Hematopoietic multipotent progenitor cell treated with erythropoietin and hydrocortisone succinate and interleukin-3 and kit ligand, for 8 days (in vitro differentiated cells): ENCODE measurements at regions not wholly inside any gene's neighbourhood (a gene's known extent, or its start where the extent isn't known, plus 50 kb on each side); places are given as distances from the start of the nearest gene placed in this dataset.

Source experiments
- DNase-seq: peaks from one replicate; pipeline ENCODE4 v3.0.0-alpha.2; 2015

DNA sequence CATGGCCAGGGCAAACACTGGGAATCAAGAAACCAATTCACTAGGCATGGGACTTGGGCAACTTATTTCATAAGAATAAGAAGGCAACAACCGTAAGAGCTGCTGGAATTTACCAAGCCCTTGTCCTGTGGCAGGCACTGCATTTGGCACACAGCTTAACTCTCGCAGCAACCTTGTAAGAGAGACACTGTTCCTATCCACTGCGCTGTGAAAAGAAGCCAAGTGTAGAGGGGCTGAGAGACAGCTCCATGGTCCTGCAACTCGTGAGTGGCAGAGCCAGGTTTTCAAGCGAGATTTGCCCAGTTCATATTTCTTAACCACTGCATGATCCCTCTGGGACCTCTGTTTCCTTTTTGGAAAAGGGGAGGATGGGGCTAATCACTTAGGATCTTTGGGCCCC, 129.3 kb upstream of the STC2 start:
- DNase-seq: no peak

DNA sequence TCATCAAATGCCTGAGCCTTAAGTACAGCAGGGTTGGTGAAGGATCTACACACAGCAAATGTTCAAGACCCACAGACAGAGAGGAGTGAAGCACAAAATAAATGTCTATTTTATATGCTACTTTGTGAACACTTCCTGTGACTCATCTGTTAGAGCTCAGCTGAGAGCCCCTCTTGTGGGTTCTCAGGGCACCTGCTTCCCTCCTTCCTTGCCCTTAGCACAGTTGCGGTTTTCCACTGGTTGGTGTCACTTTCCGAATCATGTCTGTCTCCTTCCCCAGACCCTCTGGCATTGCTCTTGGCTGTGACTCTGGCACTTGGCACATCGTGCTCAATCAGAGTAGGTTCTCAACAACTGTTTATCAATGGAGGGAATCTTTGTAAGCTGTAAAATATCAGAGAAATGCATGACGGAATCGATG, 128.5 kb upstream of the STC2 start:
- DNase-seq: no peak

DNA sequence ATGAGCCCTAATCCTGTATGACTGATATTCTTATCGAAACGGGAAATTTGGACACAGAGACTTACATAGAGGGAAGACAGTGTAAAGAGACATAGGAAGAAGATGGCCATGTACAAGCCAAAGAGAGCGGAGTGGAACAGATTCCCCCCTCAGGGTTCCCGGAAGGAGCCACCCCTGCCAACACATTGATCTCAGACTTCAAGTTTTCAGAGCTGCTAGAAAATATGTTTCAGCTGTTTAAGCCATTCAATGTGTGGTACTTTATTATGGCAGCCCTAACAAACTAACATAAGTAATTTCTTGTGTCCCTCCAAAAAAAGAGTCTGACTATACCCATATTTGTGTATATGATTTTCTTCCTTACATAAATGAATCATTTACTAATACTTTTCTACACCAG, 128.0 kb upstream of the STC2 start:
- no peak for DNase-seq

DNA sequence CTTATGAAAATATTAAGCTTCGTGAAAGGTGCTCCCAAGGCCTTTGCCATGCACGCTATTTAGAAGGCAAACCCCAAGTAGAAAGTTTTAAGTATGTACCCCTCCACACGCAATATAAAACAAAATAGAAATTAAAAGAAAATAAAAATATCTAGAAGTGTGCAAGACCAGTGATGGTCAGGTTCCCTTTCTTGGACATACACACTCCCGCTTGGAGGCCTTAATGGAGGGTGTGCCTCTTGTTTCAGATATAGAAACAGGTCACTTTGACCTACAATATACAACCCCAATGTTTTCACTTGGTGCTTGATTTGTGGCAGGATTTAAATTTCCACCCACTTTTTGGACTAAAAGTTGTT, 127.4 kb upstream of the STC2 start:
- DNase-seq: no peak

DNA sequence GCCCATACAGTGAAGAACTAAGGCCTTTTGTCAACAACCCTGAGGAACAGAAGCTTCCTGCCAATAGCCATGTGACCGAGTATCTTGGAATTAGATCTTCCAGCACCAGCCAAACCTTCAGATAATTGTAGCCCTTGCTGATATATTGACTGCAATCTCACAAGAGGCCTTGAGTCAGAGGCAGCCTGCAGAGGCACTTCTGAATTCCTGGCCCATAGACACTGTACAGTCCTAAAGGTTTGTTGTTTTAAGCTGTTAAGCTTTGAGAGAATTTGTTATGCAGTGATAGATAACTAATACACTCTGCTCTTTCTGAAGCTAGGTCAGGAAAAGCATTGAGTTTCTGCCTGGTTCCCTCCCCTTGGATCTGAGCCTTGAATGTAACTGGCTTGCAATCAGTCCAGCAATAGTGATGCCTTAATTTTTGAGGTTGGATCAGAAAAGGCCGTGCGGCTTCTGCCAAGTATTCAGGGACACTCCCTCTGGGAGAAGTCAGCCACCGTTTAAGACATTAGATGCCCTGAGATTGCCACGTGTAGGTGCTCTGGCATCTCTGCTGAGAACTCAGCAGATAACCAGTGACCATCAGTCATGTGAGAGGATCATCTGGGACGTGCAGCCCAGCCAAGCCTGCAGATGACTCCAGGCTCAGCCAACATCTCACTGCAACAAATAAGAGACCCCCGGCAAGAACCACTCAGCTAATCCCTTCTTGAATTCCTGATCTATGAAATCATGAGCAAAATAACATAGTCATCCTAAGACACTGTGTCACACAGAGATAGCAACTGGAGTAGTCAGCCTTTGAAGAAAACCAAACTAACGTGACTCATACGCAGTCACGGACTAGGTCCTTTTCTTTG, 126.8 kb upstream of the STC2 start:
- DNase-seq: no peak

DNA sequence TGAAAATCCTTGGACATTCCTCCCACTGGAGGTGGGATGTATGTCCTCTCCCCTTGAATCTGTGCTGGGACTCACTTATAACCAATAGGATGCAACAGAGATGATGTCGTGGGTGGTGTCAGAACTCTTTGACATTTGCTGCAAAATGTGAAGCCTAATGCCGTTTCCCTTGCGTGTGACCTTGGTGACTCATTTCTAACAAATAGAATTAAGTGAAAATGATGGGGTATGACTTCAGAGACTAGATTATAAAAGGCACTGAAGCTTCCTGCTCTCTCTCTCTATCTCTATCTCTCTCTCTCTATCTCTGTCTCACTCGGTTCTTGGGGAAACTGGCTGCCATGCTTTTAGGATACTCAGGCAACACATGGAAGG, 126.1 kb upstream of the STC2 start:
- no peak for DNase-seq

DNA sequence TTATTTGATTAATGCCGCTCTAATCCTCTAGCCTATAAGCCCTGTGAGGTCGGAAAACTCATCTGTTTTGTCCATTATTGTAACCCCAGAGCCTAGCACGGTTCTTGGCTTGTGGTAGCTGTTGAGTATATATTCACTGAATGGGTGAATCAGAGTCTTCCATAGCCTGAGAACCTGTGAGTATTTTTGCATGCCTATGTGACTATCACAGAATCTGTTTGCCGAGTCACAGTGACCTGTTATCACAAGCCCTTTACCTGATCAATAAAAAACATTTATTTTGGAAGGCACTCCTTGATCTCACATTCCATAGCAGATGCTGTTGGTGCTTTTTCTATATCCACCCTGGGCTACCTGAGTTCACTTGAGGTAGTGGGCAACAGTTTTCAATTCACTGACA, 125.0 kb upstream of the STC2 start:
- DNase-seq: no peak

DNA sequence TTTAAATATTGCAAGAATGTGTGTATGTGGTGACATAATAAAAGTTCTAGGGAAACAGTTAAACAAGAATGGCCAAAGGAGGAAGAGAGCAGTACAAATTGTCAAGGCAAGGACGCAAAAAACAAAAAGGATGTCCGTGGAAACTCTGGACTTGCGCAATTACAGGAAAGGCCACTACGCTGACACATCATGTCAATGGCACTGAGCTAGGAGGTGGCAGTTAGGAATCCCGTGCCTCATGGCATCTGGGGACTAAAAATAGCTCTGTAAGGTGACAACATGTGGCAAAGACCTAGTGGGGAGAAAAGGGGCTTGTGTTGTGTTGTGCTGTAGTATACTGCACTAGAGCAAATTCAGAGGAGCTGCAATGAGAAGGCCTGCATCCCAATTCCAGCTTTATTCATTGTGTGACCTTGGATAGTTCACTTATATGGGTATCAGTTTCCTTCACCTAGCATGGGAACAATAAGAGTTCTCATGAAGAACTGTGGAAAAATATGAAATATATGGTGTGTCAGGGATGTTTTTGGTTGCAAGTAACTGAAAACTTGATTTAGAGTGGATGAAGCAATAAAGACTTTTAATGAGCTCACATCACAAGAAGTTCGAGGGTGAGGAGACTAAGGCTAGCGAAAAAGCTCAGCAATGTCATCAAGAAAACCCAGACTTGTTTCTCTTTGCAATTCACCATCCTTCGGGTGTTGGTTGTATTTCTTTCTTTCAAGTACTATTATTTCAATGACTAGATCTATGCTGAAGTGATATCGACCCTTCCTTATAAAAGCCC, 124.1 kb upstream of the STC2 start:
- DNase-seq: no peak

DNA sequence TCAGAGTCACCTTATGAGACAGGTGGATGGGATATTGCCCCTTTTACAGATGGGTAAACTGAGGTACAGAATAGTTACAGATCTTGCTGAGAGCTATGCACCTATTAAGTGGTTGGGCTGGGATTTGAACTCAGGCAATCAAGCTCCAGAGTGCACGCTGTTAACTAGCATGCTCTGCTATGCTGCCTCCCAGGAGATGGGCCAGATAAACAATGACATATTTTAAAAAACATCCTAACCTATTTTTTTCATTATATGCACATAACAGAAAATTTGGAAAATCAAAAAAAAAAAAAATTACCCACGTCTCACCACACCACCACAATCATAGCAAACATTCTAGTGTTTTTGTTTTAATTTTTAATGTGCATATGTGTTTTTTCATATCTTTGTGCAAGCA, 123.4 kb upstream of the STC2 start:
- DNase-seq: no peak

DNA sequence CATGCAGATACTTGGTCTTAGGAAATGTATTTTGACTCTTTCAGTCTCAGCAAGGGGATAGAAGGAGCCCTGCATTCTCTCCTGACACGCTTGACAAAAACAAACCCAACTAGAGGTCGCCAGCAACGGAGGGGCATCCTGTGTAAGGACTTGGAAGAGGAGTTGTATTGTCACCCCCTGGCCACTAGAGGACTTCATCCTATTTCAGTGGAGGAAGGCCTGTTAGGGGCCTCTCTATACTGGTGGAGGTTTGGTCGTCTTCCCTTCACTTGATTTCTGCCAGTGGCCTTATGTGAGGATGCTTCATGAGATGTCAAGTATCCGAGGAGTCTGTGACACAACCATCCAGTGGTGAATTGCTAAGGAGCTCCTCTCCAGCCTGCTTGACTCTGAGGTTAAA, 122.8 kb upstream of the STC2 start:
- peak; percentile 21 for DNase-seq

DNA sequence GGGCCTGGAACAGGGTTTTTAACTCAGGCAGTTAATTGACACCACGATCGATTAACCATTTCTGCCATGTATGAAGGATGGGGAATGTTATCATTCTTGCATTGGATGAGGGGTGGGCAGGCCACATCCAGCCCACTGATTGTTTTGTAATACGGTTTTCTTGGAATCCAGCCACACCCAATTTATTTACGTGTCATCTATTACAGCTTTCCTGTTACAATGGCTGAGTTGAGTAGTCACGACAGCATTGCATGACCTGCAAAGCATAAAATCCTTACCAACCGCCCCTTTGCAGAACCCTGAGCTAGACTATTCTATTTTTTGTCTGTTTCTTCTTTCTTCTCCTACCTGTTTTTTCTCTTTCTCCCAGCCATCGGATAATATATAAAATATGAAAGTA, 122.0 kb upstream of the STC2 start:
- DNase-seq: no peak

DNA sequence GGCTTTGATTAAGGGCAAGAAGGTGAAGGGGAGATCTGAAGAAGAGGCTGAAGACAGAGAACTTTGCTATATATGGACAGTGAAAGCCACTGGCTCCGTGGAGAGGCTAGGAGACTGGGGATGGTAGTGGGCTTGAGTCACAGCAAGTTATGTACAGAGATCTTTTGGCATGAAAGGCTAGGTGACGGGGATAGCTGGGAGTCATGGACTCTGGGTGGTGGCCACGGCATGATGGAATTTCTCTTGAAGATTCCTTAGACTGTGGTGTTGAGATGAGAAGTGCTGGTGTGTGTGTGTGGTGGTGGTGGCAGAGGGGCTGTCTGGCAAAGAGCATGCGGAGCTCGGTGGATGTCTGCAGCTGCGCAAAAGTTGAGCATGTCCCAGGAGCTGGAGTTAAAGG, 120.6 kb upstream of the STC2 start:
- no peak for DNase-seq

DNA sequence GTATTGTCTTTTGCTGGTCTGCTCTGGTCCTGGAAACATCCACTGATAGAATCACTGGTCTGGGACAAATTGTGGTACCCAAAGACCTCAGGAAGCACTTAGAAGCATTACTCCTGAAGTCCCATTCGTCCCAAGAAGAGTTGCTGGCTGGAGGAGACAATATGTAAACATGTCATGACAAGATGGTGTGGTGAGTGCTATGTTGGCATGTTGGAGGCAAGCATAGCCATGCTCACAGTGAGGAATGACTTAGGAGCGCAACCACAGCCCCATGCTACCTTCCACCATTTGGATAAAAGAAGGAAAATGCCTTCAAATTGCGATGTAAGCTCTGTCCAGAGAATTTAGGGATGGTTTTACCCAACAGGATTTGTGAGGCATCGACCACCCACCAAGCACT, 115.8 kb upstream of the STC2 start:
- DNase-seq: no peak

DNA sequence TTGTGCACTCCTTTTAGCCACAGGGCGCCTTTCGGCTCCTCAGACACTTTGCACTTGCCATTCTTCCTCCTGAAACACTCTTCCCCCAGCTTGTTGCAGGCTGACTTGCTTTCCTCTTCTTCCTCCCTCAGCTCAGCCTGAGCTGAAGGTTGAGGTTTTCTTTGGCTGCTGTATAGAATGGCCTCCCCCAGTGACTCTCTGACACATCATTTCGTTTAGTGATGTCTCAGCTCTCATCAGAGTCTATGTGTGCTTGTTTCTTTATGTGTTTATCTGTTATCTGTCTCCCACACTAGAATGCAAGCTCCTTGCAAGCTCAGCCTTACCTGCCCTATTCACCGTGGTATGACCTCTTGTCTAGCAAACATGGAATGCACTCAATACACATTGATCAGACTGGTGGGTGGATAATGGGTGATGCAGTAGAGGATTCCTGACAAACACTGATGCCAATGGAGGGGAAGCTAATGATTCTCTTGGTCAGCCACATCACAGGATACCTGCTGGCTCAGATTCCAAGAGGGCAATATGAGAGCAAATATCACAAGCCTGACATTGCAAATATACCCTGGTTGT, 112.9 kb upstream of the STC2 start:
- no peak for DNase-seq

DNA sequence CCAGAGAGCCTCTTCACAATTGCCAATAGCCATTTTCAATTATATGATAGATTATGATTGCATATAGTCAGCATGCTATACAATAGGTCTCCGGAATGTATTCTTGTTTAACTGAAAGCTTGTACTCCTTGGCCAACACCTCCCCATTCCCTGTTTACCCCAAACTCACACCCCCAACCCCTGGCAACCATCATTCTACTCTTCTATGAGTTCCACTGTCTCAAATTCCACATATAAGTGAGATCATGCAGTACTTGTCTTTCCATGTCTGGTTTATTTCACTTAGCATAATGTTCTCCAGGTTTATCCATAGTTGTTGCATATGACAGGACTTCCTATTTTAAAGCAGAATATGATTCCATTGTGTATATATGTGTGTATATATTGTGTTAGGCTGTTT, 110.7 kb upstream of the STC2 start:
- no peak for DNase-seq

DNA sequence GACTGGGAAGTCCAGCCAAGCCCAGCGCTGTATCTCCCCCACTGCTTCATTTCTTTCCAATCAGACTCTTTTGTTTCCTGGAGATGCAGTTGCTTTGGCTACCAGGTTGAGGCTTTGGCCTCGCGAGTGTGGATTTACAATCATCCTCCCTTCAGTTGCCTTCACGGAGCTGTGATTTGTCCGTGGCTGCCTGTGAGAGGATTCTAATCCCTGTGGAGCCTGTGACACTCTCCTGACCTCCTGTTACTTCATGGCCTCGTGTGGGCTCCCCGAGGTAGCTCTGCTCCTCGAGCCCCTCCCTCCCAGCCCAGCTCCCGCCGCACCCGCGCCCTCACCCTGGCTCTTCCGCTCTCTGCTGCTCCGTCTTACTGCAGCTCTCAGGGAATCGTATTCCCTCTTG, 107.2 kb upstream of the STC2 start:
- no peak for DNase-seq

DNA sequence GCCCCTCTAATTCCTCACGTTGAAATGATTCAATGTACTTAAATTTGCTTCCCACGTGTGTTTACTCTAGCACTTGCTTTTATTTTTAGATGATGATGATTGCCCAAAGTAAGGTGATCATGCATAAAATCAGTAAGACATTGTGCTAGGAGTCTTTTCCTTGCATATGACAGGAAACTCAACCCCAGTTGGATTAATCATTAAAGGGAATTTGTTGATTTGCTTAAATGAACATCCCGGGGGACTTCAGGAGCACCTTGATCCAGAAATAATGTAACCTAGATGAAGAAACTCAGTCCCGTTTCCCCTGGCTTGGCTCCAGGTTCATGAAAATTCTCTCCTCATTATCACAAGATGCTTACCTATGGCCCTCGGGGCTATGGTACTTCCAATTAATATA, 106.1 kb upstream of the STC2 start:
- no peak for DNase-seq

DNA sequence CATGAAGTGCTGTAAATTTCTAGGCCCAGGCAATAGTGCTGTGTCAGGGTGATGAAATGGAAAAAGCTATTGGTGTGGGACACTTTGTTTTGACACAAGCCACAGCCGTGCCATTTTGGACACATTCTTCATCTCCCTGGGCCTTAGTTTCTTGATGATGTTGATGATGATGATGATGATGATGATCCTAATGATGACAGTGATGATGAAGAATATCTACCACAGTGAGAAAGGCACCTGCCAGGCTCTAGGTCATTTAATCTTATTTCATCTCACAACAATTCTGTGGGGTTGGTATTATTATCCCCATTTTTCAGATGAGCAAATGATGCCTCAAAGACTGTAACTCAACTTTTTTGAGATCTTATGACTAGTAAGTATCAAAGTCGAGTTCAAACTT, 102.2 kb upstream of the STC2 start:
- DNase-seq: no peak

DNA sequence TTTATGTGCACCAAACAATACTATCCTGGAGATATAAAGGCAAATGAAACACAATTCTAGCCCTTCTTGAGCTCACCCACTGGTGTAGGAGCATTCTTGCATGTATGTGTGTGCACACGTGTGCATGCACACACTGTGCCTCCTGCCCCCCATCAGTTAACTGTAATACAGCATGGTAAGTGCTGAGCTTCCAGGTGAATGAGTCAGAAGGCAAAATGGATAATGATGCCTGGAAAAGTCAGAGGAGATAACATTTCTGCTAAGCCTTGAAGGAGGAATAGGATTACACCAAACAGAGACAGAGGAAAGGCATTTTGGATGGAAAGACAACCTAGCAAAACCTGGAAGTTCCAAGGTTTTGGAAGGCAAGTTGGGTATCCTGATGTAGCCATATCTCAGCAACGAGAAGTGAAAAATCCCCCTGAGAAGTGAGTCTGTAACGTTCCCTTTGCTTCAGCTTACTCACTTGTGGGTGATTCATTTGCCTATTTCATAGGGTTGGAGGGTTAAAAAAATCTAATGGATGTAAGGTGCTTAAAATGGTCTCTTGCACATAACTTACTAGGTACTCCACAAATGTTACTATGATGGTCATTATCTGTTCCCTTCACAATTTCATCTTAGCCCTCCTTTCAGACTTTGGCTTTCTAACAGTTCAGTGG, 101.4 kb upstream of the STC2 start:
- no peak for DNase-seq

DNA sequence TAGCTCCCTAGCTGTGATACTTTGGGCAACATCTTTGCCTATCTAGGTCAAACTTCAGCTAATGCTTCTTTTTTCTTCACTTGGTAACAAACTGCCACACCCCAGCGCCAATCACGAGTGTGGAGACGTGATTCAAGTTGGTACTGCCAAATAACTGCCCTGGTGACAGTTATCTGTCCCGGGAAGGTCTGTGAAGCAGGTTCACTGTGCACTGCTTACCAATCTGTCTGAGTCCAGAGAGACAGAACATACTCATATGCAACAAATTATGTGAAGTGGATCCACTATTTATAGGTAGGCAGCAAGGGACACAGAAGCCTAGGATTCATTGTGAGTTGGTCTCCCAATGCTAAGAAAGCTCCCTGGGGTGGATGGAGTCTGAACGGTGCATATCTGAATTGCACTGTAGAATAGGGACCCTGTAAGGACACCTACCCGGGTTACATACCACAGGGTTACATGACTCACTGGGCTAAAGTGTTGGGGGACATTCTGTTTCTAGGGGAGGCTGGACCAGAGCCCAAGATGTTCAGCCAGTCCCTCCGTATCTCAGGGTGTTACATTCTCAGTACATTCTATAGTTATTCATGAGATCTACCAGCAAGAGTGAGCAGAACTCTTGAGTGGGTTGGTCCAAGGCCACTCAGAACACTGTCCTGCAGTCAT, 95.4 kb upstream of the STC2 start:
- DNase-seq: no peak

DNA sequence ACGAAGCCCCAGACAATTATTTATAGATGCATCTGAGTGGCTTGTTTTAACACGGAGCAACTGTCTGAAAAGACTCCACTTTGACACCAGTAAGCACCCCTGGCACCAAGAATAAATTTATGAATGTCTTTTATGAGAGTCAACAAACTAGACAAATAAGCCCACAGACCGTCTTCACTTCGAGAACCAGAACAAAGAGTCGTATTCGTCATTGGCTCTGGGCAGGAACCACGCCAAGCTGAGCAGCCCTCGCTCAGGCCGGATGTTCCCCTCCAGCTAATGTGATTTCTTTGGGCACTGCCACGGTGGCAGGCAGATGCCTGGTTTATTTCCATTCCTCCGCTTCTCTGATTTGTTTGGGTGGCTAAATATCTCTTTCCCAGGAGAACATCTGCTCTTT, 91.9 kb upstream of the STC2 start:
- DNase-seq: no peak

DNA sequence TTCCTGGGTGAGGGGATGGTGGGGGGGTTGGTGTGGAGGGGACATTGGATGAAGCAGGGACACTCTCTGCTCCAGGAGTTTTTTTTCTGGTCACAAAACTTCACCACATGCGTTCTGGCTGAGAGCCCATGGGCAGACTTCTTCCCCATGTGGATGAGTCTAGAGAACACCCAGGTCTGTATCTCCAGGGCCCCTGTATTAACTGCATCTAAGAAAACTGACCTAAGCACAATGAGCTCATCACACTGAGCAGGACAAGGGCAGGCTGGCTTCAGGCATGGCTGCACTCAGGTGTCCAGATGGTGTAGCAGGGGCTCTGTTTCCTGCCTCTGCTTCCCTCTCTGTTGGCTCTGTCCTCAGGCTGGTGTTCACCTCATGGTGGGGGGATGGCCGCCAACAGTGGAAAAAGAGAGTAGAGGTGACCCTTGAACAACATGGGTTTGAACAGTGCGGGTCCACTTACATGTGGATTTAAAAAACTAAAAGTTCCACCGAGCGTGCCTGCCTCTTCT, 85.3 kb upstream of the STC2 start:
- DNase-seq: no peak

DNA sequence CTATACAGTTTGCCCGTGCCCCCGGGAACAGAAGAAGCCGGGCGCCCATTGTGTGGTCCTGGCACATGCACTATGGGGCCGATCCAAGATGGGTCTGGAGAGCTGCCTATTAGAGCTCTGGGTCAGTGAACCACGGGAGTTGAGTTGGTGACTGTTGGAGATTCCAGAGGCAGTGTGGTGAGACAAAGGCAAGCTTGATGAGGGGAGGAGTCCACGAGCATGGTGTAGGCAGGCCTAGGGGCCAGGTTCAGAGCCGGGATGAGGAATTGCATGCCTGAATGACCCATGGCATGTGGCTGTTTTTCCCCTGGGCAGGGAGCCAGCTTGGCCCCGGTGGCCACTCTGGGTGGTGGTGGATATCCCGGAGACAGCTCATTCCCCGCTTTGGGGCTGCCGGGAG, 84.4 kb upstream of the STC2 start:
- DNase-seq: no peak
